HEK293 (cell line): ENCODE measurements at regions not wholly inside any gene's neighbourhood (a gene's known extent, or its start where the extent isn't known, plus 50 kb on each side); places are given as distances from the start of the nearest gene placed in this dataset.
"Not testable (repeated sequence)": the region's sequence is repeated elsewhere in the genome, so short reads cannot be mapped to it uniquely, and the experiment has no call there.

Experiments used
- CTCF ChIA-PET: fragments of 350-600 bp; formaldehyde crosslinking; extraction: SDS; loops from one replicate; lab custom pipeline; 2021; ENCODE audit warnings: antibody characterized with exemption; lab: Yijun Ruan, JAX
- POLR2A ChIA-PET: fragments of 300-600 bp; formaldehyde crosslinking; extraction: SDS; loops from one replicate; lab custom pipeline; 2020; ENCODE audit warnings: antibody characterized with exemption, inconsistent platforms; lab: Yijun Ruan, JAX
- H3K27ac ChIP-seq: fragments of 200-500 bp; sonication (Bioruptor generic); 2 replicates; pipeline ENCODE4 v1.5.1; 2014; ENCODE audit warnings: low read depth, low read length, control low read depth, inconsistent platforms; ENCODE audit errors: extremely low read depth
- H3K36me3 ChIP-seq, 2 experiments: fragments of 200-500 bp in 1 of 2; sonication (Bioruptor generic) in 1 of 2; 1 replicate in 1 of 2; 2 replicates in 1 of 2; pipeline ENCODE4 v1.5.1; 2014 to 2017; ENCODE audit warnings: inconsistent platforms in 2 of 2, low read length in 2 of 2; ENCODE audit not compliant: control insufficient read depth in 2 of 2, insufficient read depth in 1 of 2
- H3K4me1 ChIP-seq: fragments of 200-500 bp; sonication (Bioruptor generic); 2 replicates; pipeline ENCODE4 v1.5.1; 2014; ENCODE audit warnings: mild to moderate bottlenecking, low read length, inconsistent platforms; ENCODE audit not compliant: control insufficient read depth, insufficient read depth
- H3K4me3 ChIP-seq: 2 replicates; pipeline ENCODE4 v1.5.1; 2011; ENCODE audit warnings: low read depth, mild to moderate bottlenecking, control low read depth, low read length, moderate library complexity
- H3K9me3 ChIP-seq: fragments of 200-500 bp; sonication (Bioruptor generic); 2 replicates; pipeline ENCODE4 v1.5.1; 2014; ENCODE audit warnings: low read depth, low read length, inconsistent platforms; ENCODE audit not compliant: control insufficient read depth, insufficient read depth
- ZFP3 ChIP-seq: fragments of 450-650 bp; formaldehyde crosslinking; IDR thresholded peaks from 2 replicates; pipeline ENCODE4 v1.5.1; 2016; ENCODE audit warnings: low read depth, missing biosample characterization, missing genetic modification characterization
- ZNF184 ChIP-seq: fragments of 450-650 bp; IDR thresholded peaks from 2 replicates; pipeline ENCODE4 v1.5.1; 2018; ENCODE audit warnings: missing biosample characterization, mild to moderate bottlenecking, missing genetic modification characterization
- ZNF202 ChIP-seq: fragments of 450-650 bp; formaldehyde crosslinking; IDR thresholded peaks from 2 replicates; pipeline ENCODE4 v1.5.1; 2016; ENCODE audit warnings: missing biosample characterization, missing genetic modification characterization, borderline replicate concordance
- ZNF266 ChIP-seq: fragments of 450-650 bp; formaldehyde crosslinking; IDR thresholded peaks from 2 replicates; pipeline ENCODE4 v1.5.1; 2016; ENCODE audit warnings: missing biosample characterization, missing genetic modification characterization, low read depth
- ZNF48 ChIP-seq: fragments of 450-650 bp; formaldehyde crosslinking; IDR thresholded peaks from 2 replicates; pipeline ENCODE4 v1.5.1; 2016; ENCODE audit warnings: missing biosample characterization, missing genetic modification characterization
- ZNF560 ChIP-seq: fragments of 450-650 bp; formaldehyde crosslinking; IDR thresholded peaks from 2 replicates; pipeline ENCODE4 v1.5.1; 2017; ENCODE audit warnings: missing biosample characterization, missing genetic modification characterization, borderline replicate concordance
- ZNF600 ChIP-seq: fragments of 450-650 bp; formaldehyde crosslinking; IDR thresholded peaks from 2 replicates; pipeline ENCODE4 v1.5.1; 2016; ENCODE audit warnings: missing biosample characterization, missing genetic modification characterization
- ZNF658 ChIP-seq: fragments of 450-650 bp; formaldehyde crosslinking; IDR thresholded peaks from 2 replicates; pipeline ENCODE4; 2016; ENCODE audit warnings: missing biosample characterization, missing genetic modification characterization
- ZNF843 ChIP-seq: fragments of 450-650 bp; formaldehyde crosslinking; IDR thresholded peaks from 2 replicates; pipeline ENCODE4 v1.5.1; 2016; ENCODE audit warnings: missing biosample characterization, missing genetic modification characterization
- TF ChIP-seq, protein P1 (sequence below): fragments of 450-650 bp; formaldehyde crosslinking; IDR thresholded peaks from 2 replicates; pipeline ENCODE4 v1.5.1; 2017; ENCODE audit warnings: missing biosample characterization, missing genetic modification characterization
- TF ChIP-seq, protein P2 (sequence below): IDR thresholded peaks from 2 replicates; pipeline ENCODE4 v1.6.1; 2011; ENCODE audit warnings: mild to moderate bottlenecking, low read depth, low read length, borderline replicate concordance
- TF ChIP-seq, protein P3 (sequence below): fragments of 450-650 bp; formaldehyde crosslinking; IDR thresholded peaks from 2 replicates; pipeline ENCODE4 v1.5.1; 2017; ENCODE audit warnings: missing biosample characterization, mild to moderate bottlenecking, missing genetic modification characterization, moderate library complexity
- TF ChIP-seq, protein P4 (sequence below): fragments of 450-650 bp; formaldehyde crosslinking; conservative IDR thresholded peaks from 2 replicates; pipeline ENCODE4 v1.5.1; 2016; ENCODE audit warnings: low read depth, missing biosample characterization, missing genetic modification characterization

DNA sequence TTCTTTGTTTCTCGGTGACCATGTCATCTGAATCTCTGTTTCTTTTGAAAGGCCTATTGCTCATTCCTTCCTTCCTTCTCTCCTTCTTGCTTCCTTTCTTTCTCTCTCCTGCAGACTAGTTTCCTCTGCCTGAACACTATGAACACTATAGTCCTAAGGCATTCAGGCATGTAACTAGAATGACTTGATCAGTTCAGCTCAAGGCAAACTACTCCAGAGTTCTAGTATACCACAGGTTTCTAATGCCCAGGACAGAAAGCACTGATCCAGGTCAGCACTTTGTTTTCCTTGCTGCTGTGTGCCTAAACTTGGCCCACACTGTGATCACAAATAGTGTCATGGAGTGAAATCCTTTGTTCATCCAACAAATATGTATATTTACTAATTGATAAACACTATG, 324.1 kb upstream of the GJE1 start:
- TF ChIP-seq ZFP3 (tag by site-specific recombination) (no peak), ZNF560 (tag by site-specific recombination) (no peak), ZNF658 (tag by site-specific recombination) (no peak), ZNF843 (tag by site-specific recombination) (no peak), ZNF202 (tag by site-specific recombination) (no peak), ZNF184 (tag by site-specific recombination) (no peak), ZNF600 (tag by site-specific recombination) (no peak), ZNF48 (tag by site-specific recombination) (no peak), ZNF266 (tag by site-specific recombination) (no peak)
- TF ChIP-seq, protein P1, sequence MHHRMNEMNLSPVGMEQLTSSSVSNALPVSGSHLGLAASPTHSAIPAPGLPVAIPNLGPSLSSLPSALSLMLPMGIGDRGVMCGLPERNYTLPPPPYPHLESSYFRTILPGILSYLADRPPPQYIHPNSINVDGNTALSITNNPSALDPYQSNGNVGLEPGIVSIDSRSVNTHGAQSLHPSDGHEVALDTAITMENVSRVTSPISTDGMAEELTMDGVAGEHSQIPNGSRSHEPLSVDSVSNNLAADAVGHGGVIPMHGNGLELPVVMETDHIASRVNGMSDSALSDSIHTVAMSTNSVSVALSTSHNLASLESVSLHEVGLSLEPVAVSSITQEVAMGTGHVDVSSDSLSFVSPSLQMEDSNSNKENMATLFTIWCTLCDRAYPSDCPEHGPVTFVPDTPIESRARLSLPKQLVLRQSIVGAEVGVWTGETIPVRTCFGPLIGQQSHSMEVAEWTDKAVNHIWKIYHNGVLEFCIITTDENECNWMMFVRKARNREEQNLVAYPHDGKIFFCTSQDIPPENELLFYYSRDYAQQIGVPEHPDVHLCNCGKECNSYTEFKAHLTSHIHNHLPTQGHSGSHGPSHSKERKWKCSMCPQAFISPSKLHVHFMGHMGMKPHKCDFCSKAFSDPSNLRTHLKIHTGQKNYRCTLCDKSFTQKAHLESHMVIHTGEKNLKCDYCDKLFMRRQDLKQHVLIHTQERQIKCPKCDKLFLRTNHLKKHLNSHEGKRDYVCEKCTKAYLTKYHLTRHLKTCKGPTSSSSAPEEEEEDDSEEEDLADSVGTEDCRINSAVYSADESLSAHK, result no peak
- TF ChIP-seq, protein P2, sequence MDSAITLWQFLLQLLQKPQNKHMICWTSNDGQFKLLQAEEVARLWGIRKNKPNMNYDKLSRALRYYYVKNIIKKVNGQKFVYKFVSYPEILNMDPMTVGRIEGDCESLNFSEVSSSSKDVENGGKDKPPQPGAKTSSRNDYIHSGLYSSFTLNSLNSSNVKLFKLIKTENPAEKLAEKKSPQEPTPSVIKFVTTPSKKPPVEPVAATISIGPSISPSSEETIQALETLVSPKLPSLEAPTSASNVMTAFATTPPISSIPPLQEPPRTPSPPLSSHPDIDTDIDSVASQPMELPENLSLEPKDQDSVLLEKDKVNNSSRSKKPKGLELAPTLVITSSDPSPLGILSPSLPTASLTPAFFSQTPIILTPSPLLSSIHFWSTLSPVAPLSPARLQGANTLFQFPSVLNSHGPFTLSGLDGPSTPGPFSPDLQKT, result no peak
- TF ChIP-seq, protein P3, sequence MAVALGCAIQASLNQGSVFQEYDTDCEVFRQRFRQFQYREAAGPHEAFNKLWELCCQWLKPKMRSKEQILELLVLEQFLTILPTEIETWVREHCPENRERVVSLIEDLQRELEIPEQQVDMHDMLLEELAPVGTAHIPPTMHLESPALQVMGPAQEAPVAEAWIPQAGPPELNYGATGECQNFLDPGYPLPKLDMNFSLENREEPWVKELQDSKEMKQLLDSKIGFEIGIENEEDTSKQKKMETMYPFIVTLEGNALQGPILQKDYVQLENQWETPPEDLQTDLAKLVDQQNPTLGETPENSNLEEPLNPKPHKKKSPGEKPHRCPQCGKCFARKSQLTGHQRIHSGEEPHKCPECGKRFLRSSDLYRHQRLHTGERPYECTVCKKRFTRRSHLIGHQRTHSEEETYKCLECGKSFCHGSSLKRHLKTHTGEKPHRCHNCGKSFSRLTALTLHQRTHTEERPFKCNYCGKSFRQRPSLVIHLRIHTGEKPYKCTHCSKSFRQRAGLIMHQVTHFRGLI (tag by site-specific recombination), result no peak
- TF ChIP-seq, protein P4, sequence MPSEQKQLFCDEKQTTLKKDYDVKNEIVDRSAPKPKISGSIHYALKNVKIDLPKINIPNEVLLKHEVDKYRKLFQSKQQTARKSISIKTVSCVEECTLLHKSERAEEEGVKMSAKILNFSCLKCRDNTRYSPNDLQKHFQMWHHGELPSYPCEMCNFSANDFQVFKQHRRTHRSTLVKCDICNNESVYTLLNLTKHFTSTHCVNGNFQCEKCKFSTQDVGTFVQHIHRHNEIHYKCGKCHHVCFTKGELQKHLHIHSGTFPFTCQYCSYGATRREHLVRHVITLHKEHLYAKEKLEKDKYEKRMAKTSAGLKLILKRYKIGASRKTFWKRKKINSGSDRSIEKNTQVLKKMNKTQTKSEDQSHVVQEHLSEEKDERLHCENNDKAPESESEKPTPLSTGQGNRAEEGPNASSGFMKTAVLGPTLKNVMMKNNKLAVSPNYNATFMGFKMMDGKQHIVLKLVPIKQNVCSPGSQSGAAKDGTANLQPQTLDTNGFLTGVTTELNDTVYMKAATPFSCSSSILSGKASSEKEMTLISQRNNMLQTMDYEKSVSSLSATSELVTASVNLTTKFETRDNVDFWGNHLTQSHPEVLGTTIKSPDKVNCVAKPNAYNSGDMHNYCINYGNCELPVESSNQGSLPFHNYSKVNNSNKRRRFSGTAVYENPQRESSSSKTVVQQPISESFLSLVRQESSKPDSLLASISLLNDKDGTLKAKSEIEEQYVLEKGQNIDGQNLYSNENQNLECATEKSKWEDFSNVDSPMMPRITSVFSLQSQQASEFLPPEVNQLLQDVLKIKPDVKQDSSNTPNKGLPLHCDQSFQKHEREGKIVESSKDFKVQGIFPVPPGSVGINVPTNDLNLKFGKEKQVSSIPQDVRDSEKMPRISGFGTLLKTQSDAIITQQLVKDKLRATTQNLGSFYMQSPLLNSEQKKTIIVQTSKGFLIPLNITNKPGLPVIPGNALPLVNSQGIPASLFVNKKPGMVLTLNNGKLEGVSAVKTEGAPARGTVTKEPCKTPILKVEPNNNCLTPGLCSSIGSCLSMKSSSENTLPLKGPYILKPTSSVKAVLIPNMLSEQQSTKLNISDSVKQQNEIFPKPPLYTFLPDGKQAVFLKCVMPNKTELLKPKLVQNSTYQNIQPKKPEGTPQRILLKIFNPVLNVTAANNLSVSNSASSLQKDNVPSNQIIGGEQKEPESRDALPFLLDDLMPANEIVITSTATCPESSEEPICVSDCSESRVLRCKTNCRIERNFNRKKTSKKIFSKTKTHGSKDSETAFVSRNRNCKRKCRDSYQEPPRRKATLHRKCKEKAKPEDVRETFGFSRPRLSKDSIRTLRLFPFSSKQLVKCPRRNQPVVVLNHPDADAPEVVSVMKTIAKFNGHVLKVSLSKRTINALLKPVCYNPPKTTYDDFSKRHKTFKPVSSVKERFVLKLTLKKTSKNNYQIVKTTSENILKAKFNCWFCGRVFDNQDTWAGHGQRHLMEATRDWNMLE (tag by site-specific recombination), result no peak
- no peak overlapping the region for H3K4me3 ChIP-seq
- no peak overlapping the region for H3K27ac ChIP-seq
- no peaks in the 10 kb centered on the region for H3K9me3 ChIP-seq
- ChIA-PET POLR2A (no interaction called here), CTCF (interaction anchor here (0.8 kb wide), 1 partner anchor 10 kb away, joined by 3 read pairs; no protein-coding TSS in a partner anchor)
- no peaks in the 10 kb centered on the region for H3K36me3 ChIP-seq
- no peaks in the 10 kb centered on the region for H3K4me1 ChIP-seq

DNA sequence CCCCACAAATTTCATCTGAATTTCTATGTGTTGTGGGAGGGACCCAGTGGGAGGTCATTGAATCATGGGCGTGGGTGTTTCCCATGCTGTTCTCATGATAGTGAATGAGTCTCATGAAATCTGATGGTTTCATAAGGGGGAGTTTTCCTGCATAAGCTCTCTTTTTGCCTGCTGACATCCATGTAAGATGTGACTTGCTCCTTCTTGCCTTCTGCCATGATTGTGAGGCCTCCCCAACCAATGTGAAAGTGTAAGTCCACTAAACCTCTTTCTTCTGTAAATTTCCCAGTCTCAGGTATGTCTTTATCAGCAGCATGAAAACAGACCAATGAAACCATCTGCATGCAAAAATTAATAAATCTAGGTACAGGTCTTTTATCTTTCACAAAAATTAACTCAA, 331.8 kb upstream of the GJE1 start:
- POLR2A ChIA-PET, H3K9me3 ChIP-seq, H3K4me3 ChIP-seq, H3K4me1 ChIP-seq, H3K27ac ChIP-seq, H3K36me3 ChIP-seq: not testable (repeated sequence)
- CTCF ChIA-PET, result interaction anchor here (0.7 kb wide), 1 partner anchor 12 kb away, joined by 3 read pairs; no protein-coding TSS in a partner anchor
